GM10248 (cell line): ENCODE measurements at regions not wholly inside any gene's neighbourhood (a gene's known extent, or its start where the extent isn't known, plus 50 kb on each side); places are given as distances from the start of the nearest gene placed in this dataset.
"Not testable (repeated sequence)": the region's sequence is repeated elsewhere in the genome, so short reads cannot be mapped to it uniquely, and the experiment has no call there.

Source experiments
- CTCF ChIA-PET: fragments of 300-600 bp; sonication (Branson Sonifier 250); formaldehyde crosslinking; extraction: SDS; loops from one replicate; lab custom pipeline; 2021; ENCODE audit warnings: antibody characterized with exemption; lab: Yijun Ruan, JAX
- POLR2A ChIA-PET: fragments of 350-650 bp; sonication (Branson Sonifier 250); formaldehyde crosslinking; extraction: SDS; loops from one replicate; lab custom pipeline; 2020; ENCODE audit warnings: antibody characterized with exemption; lab: Yijun Ruan, JAX
- DNase-seq: peaks from one replicate; pipeline ENCODE4 v3.0.0; 2012; ENCODE audit errors: extremely low spot score
- CTCF ChIP-seq: IDR thresholded peaks from 2 replicates; pipeline ENCODE4 v1.5.1; 2012; ENCODE audit warnings: mild to moderate bottlenecking, low read depth; ENCODE audit errors: extremely low read depth, missing control alignments, control extremely low read depth

- CTCF ChIA-PET: interaction anchor here (1.1 to 1.3 kb wide), 3 partner anchors 9 to 37 kb away, joined by 3 read pairs; no protein-coding TSS in a partner anchor
- no peak for TF ChIP-seq CTCF
- POLR2A ChIA-PET: no interaction called here
- DNase-seq: no peak
Measured at GRCh38 chr5:145025775-145026174, 809.4 kb downstream of the PRELID2 start.

GRCh38 chr5:145015146-145015545 lies 820.0 kb downstream of the PRELID2 start:
- ChIA-PET POLR2A (no interaction called here), CTCF (interaction anchor here (0.8 kb wide), 1 partner anchor 11 kb away, joined by 3 read pairs; no protein-coding TSS in a partner anchor)
- no peak for TF ChIP-seq CTCF
- DNase-seq: no peak

- ChIA-PET POLR2A (no interaction called here), CTCF (no interaction called here)
- TF ChIP-seq CTCF: no peak
- no peak for DNase-seq
Measured at GRCh38 chr5:145014109-145014508, 821.0 kb downstream of the PRELID2 start.

- no peak for TF ChIP-seq CTCF
- no peak for DNase-seq
- CTCF ChIA-PET: interaction anchor here (1.0 kb wide), 1 partner anchor 9 kb away, joined by 5 read pairs; no protein-coding TSS in a partner anchor
- POLR2A ChIA-PET: no interaction called here
Measured at GRCh38 chr5:145010834-145011233, 824.3 kb downstream of the PRELID2 start.

GRCh38 chr5:145008876-145009530 lies 826.1 kb downstream of the PRELID2 start:
- CTCF ChIA-PET: interaction anchor here (1.3 kb wide), 1 partner anchor 15 kb away, joined by 4 read pairs; no protein-coding TSS in a partner anchor
- no peak for TF ChIP-seq CTCF
- POLR2A ChIA-PET: no interaction called here
- no peak for DNase-seq

GRCh38 chr5:144994356-144994755 lies 823.7 kb downstream of the KCTD16 start:
- CTCF ChIA-PET: interaction anchor here (0.9 kb wide), 1 partner anchor 23 kb away, joined by 3 read pairs; no protein-coding TSS in a partner anchor
- DNase-seq, POLR2A ChIA-PET: not testable (repeated sequence)

- TF ChIP-seq CTCF: no peak
- POLR2A ChIA-PET: no interaction called here
Measured at GRCh38 chr5:144983101-144983500, 812.4 kb downstream of the KCTD16 start.

More at GRCh38 chr5:144983101-144983500, 812.4 kb downstream of the KCTD16 start:
- CTCF ChIA-PET: no interaction called here
- DNase-seq: no peak
